Activated CD8-positive, alpha-beta memory T cell treated with anti-CD3 and anti-CD28 coated beads for 24 hours (primary cell): ENCODE measurements at regions not wholly inside any gene's neighbourhood (a gene's known extent, or its start where the extent isn't known, plus 50 kb on each side); places are given as distances from the start of the nearest gene placed in this dataset.

Experiments
- DNase-seq: peaks from one replicate; pipeline ENCODE4 v3.0.0-alpha.2; 2020

GRCh38 chr1:208646431-208646830 is 402.2 kb upstream of the PLXNA2 start:
- DNase-seq = no peak

GRCh38 chr1:208648146-208648545 is 404.0 kb upstream of the PLXNA2 start:
- DNase-seq = no peak

DNA sequence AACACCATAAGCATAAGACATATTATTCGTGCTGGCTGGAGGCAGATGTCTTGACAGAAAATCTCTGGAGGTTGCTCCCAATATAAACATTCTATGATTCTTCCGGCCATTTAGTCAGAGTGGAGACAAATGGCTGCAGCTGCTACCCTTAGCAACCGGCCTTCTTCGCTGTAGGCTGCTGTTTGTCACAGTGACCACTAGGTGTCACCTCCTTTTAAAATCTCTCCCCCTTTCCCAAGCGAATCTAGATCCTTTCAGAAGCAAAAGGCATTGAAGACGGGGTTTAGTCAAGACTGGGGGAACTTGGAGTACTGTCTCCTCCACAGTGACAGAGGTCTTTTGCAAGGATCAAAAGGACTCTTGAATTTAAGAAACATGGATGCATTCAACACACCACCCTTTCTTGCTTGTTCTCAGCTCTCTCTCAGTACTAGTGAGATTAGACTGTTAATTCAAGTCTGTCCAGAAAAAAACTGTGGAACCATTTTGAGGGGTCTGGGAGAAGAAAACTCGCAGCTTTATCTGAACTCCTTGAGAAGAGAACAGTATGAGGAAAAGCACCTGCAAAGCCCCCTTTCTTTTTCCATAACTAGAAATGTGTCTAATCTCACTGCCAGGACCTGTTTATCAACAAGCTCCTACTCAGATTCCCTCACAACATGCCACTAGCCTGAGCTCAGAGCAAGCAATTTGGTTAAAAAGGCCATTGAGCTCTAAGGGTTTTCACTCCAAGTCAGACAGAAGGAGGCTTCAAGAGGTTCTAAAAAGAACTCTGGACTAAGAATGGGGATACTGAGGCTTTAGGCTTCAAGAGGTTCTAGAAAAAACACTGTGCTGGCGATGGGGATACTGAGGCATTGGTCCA is 408.3 kb upstream of the PLXNA2 start:
- peak; percentile 54 for DNase-seq

DNA sequence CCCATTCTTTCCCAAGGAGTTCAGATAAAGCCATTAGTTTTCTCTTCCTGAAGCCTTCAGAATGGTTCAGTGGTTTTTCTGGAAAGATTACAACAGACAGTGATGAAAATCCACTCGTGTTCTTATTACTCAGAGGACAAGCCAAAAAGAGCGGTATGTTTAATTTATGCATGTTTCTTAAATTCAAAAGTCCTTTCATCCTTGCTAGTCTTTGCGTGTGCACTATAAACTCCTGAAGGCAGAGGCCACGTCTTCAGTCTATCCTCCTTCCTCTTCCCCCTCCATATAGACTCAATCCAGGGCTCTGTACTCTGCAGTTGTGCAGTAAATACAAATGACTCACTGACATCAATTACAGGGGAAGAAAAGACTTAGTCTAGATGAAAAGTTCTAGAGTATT is 409.2 kb upstream of the PLXNA2 start:
- DNase-seq = no peak

GRCh38 chr1:208654241-208654640 is 410.1 kb upstream of the PLXNA2 start:
- no peak for DNase-seq

- no peak for DNase-seq
These were observed 421.8 kb upstream of the PLXNA2 start for GRCh38 chr1:208665936-208666335.

GRCh38 chr1:208668991-208669390 is 424.8 kb upstream of the PLXNA2 start:
- no peak for DNase-seq

GRCh38 chr1:208670778-208671177 is 426.6 kb upstream of the PLXNA2 start:
- DNase-seq = no peak

- no peak for DNase-seq
These were observed 437.9 kb upstream of the PLXNA2 start for GRCh38 chr1:208681878-208682663.

- DNase-seq = no peak
These were observed 438.5 kb upstream of the PLXNA2 start for GRCh38 chr1:208682664-208683013.

DNA sequence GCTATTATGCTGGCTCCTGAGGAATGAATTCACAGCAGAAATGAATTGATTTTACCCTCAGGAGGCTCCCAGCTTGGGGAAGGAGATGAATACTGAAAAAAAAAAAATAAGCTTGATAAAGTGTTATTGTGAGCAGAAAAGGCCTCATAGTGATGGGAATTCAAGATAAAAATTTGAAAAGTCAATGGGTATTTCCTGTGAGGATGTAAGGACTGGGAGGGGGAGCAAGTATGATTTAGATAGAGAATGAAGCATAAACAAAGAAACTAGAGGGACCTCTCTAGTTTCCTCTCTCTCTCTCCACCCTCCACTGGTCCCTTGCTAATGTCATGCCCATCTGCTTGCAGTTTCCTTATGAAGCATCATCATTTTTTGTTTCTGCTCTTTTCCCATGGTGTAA is 439.0 kb upstream of the PLXNA2 start:
- DNase-seq = no peak

GRCh38 chr1:208684192-208684591 is 440.0 kb upstream of the PLXNA2 start:
- no peak for DNase-seq

DNA sequence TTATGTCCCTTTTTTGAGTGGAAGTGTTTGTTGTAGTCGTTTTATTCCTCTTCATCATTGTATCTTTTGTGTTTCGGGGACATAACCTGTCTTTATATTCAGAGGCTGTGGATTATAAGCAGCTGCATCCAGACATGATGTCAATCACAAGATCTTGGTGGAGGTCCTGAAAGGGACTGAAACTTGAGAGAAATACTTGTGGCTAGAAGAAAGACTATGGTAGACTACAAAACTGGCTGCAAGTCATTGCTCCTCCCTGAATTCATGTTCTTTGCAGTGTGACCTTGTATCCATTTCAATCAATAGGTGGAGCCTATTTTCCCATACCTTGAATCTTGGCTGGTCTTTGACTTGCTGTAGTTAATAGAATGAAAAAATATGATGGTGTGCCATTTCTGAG is 442.4 kb upstream of the PLXNA2 start:
- DNase-seq = no peak

DNA sequence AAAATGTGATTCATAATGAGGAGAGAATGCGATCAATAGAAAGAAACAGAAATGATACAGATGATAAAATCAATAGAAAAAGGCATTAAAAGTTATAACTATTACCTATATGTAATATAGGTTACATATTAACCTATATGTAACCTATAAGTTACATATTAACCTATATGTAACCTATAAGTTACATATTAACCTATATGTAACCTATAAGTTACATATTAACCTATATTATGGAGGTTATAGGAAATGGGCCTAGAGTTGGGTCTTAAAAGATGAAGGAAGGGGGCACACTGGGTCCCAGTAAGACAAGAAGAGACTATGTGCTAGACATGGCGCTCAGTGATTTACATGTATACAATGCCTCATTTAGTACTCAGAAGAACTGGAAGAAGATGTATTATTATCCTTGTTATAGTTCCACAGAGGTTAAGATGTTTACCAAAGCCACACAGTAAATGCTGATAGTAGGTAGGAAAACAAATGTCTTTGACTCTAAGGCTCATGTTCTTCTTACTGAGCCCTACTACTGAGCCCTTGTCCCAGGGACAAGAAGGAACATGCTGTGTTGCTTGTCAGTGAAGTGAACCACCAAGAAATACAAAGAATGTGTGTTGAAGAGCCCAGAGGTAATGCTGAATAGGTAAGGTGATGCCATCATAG is 444.6 kb upstream of the PLXNA2 start:
- no peak for DNase-seq

GRCh38 chr1:208691012-208691411 is 446.8 kb upstream of the PLXNA2 start:
- DNase-seq = no peak

- no peak for DNase-seq
These were observed 465.8 kb upstream of the PLXNA2 start for GRCh38 chr1:208709981-208710380.

GRCh38 chr1:208714323-208714722 is 470.1 kb upstream of the PLXNA2 start:
- DNase-seq = no peak

GRCh38 chr1:208717525-208717924 is 473.3 kb upstream of the PLXNA2 start:
- DNase-seq = no peak

DNA sequence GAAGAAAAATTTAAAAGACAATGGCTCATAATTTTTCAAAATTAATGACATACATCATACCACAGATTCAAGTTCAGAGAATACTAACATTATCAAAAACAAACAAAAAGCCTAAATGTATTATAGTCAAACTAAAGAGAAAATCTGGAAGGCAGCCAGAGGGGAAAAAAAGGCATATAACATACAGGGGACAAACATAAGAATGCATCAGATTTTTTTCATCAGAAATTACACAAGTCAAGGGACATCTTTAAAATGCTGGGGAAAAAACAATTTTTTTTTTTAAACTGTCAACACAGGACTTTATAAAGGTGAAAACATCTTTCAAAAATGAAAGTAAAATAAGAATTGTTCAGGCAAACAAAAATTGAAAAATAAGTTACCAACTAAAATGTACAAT is 478.4 kb upstream of the PLXNA2 start:
- DNase-seq = no peak

DNA sequence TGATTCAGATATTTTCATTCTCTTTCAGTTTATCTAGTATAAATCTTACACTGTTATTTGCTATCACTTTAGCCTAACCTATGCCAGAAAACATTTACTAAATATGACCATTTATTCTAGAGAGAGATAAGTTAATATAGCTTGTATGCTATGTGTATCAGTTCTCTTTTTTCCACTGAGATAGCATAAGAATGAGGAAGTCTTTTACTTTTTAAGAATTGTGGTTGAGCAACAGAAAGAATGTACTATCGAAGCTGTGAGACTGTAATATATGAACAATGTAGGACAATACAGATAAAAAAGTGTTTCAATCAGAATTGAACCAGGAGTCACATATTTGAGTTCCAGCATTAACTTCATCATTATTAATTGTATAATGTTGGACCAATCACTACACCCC is 479.9 kb upstream of the PLXNA2 start:
- no peak for DNase-seq

DNA sequence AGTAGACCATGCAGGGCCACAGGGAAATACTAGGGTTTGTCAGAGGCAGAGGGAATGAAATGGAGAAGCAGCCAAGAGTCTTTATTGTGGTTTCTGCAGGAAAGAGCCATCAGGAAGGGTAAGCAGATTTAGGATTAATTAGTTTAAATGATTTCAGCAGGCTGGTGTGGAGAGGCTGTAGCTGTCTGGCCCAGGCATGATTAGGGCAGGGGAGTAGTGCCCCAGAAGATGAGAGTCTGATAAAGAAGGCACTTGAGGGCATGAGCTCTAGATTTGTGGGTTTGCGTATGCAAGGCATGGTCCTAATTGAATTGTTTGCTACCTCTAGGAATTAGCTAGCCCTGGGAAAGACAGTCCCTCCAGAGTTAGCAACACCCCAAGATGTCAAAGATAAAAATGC is 484.6 kb upstream of the PLXNA2 start:
- DNase-seq = no peak

DNA sequence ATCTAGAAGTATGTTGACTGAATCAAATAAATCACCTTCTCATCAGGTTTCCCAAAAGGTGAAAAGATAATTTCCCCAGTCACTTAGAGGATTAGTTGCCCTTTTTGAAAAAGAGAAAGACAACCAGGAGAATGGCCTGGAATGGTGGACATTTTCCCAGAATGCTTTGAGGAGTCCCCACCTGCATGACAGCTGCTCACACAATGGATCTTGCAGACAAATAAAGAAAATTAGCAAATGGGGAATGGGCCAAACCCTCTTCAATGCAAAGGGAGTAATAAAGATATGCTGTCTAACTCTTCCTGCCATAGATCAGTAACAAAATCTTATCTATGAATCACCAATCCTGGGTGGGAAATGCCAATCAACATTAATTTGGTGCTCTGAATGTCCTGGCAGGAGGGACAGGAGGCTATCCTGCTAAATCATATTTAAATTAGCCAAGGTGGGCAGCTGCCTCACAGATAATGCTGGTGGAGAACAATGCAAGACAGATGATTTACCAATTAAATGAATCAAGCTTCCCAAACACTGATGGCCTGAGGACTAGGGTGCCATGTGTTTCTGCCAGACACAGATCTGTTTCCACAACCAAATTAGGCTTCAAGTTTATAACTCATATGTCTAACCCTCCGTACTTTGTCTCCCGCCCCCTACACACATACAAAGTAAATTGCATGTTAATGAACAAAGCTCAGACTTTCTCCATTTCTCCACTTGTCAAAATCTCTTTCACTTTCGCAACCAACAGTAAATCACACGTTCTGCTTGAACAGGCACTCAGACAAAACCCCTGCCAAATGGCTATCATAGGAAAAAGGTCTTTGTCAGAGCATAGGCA is 488.0 kb upstream of the PLXNA2 start:
- DNase-seq = no peak

- no peak for DNase-seq
These were observed 493.0 kb upstream of the PLXNA2 start for GRCh38 chr1:208737161-208737560.
